ENCODE measurements at regions not wholly inside any gene's neighbourhood (a gene's known extent, or its start where the extent isn't known, plus 50 kb on each side); places are given as distances from the start of the nearest gene placed in this dataset.

DNA sequence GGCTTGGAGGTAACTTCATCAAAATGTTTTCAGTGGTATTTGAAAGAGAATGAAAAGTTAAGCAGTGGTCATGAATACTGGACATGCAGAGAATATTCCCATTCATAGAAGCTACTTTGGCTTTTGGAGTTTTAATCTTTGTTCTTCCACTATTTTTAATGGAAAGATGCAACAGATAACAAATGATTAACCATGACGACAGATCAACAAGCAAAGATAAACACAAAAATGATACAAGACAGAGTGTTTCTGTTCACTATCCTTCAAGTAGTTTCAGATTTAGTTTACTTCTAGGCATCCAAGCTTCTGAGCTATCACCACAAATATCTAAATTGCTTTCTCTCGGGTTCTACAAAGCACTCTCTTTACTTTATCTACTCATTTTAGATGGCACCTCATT, 1004.9 kb upstream of the ADGRL3 start:
- Histone ChIP-seq H3K4me1 (ENCODE audit: control insufficient read depth, extremely low read depth, insufficient read depth, low read length) (no peaks in the 10 kb centered on the region), H3K4me2 (ENCODE audit: insufficient read depth, low read length) (no peak overlapping the region), H3K27me3 (ENCODE audit: control insufficient read depth in 2 of 2, insufficient read depth in 2 of 2, low read length in 2 of 2) (no peaks in the 10 kb centered on the region), H3K4me3 (replicated peaks in 1 of 3; ENCODE audit: insufficient read depth in 1 of 3, low read depth in 1 of 3, low read length in 3 of 3) (no peak overlapping the region), H2AFZ (ENCODE audit: low read depth, low read length) (no peak overlapping the region), H3K79me2 (ENCODE audit: control insufficient read depth, insufficient read depth, low read length) (no peaks in the 10 kb centered on the region), H3K9me1 (replicated peaks; ENCODE audit: control insufficient read depth, extremely low read depth, insufficient read depth, low read length) (no peaks in the 10 kb centered on the region), H3K9ac (replicated peaks; ENCODE audit: extremely low read depth, insufficient read depth, low read length) (no peak overlapping the region), H3K36me3 (ENCODE audit: control insufficient read depth in 2 of 2, extremely low read depth in 1 of 2, insufficient read depth in 2 of 2, low read length in 2 of 2) (no peaks in the 10 kb centered on the region), H3K27ac (ENCODE audit: insufficient read depth, low read depth, low read length) (no peak overlapping the region), H4K20me1 (replicated peaks; ENCODE audit: control insufficient read depth, extremely low read depth, insufficient read depth, low read length) (no peaks in the 10 kb centered on the region), H3K9me3 (replicated peaks; ENCODE audit: control insufficient read depth, insufficient read depth, low read length) (no peaks in the 10 kb centered on the region)
- ChIA-PET CTCF (no interaction called here), POLR2A (no interaction called here)
- dilution Hi-C loops (cut with MboI; ENCODE audit: extremely low pct_ligation_motif_present, low sequenced_read_pairs): no loop called here
- TF ChIP-seq POLR2AphosphoS5 (IDR thresholded peaks at IDR 0.05; ENCODE audit: insufficient read depth, low read depth, low read length) (no peak), JUN (IDR thresholded peaks at IDR 0.05; ENCODE audit: borderline replicate concordance, insufficient read depth, insufficient read length, low read depth) (no peak), POLR2A (IDR thresholded peaks at IDR 0.05; ENCODE audit: low read depth, low read length) (no peak), GATA2 (IDR thresholded peaks at IDR 0.05; ENCODE audit: insufficient read depth, insufficient read length, low read depth, low read length) (no peak), MAX (IDR thresholded peaks at IDR 0.05; ENCODE audit: insufficient read depth, insufficient read length) (no peak), FOS (IDR thresholded peaks at IDR 0.05; ENCODE audit: borderline replicate concordance, insufficient read depth, low read length) (no peak), MYC (IDR thresholded peaks at IDR 0.05; ENCODE audit: low read depth, low read length) (no peak), EZH2 (IDR thresholded peaks at IDR 0.05; ENCODE audit: borderline replicate concordance, low read depth, low read length, severe bottlenecking) (no peak)
- DNase-seq (ENCODE audit: low read depth, low spot score) (no peak), FAIRE-seq (no peak)
- intact Hi-C loops (cut with micrococcal nuclease): no loop called here
- BruUV-seq (replicated peaks): no TSS peak

DNA sequence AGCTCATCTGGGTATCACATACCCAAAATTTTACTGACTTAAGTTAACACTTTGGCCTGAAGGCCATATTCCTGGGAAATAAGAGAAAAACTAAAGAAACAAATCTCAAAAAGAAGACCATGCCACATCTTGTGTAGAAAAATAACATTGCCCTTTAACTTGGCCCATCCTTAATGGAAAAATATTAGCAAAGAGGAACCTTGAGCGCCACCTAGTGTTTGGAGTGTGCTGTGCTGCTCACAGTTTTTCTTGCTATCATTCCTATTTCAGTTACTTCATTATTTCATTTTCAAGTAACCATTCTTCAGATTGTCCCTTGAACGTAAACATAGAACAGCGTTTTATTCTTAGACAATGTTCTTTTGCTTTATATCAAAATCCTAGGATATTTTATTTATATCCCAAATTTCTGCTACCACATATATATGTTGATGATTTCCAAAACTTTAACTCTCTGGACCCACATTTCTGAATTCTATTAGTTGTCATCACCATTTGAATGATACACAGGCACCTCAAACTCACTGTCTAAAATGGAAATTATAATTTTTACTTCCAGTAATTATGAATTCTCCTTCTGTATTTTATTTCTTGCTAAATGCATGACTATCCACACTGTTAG, 999.0 kb upstream of the ADGRL3 start:
- TF ChIP-seq MYC (IDR thresholded peaks at IDR 0.05; ENCODE audit: low read depth, low read length) (no peak), CTCF (IDR thresholded peaks at IDR 0.05; ENCODE audit: extremely low read depth in 1 of 2, insufficient read depth in 1 of 2, low read depth in 1 of 2, low read length in 2 of 2) (peak; percentile 65 to 76)
- H3K4me2 ChIP-seq (ENCODE audit: insufficient read depth, low read length): no peak overlapping the region
- dilution Hi-C loops (cut with MboI; ENCODE audit: extremely low pct_ligation_motif_present, low sequenced_read_pairs) (no loop called here), intact Hi-C loops (cut with micrococcal nuclease) (no loop called here)
- FAIRE-seq: peak; percentile 83
- H3K27me3 ChIP-seq (ENCODE audit: control insufficient read depth in 2 of 2, insufficient read depth in 2 of 2, low read length in 2 of 2): no peaks in the 10 kb centered on the region
- H3K9me1 ChIP-seq (replicated peaks; ENCODE audit: control insufficient read depth, extremely low read depth, insufficient read depth, low read length): no peaks in the 10 kb centered on the region
- no peaks in the 10 kb centered on the region for H3K79me2 ChIP-seq (ENCODE audit: control insufficient read depth, insufficient read depth, low read length)
- H2AFZ ChIP-seq (ENCODE audit: low read depth, low read length): no peak overlapping the region
- no peaks in the 10 kb centered on the region for H3K36me3 ChIP-seq (ENCODE audit: control insufficient read depth in 2 of 2, extremely low read depth in 1 of 2, insufficient read depth in 2 of 2, low read length in 2 of 2)
- no peak overlapping the region for H3K9ac ChIP-seq (replicated peaks; ENCODE audit: extremely low read depth, insufficient read depth, low read length)
- H3K4me1 ChIP-seq (ENCODE audit: control insufficient read depth, extremely low read depth, insufficient read depth, low read length): no peaks in the 10 kb centered on the region
- peak; percentile 57 for DNase-seq (ENCODE audit: low read depth, low spot score)
- no peak overlapping the region for H3K4me3 ChIP-seq (replicated peaks in 1 of 3; ENCODE audit: insufficient read depth in 1 of 3, low read depth in 1 of 3, low read length in 3 of 3)
- no peaks in the 10 kb centered on the region for H3K9me3 ChIP-seq (replicated peaks; ENCODE audit: control insufficient read depth, insufficient read depth, low read length)
- no peaks in the 10 kb centered on the region for H4K20me1 ChIP-seq (replicated peaks; ENCODE audit: control insufficient read depth, extremely low read depth, insufficient read depth, low read length)
- no TSS peak for BruUV-seq (replicated peaks)
- POLR2A ChIA-PET: no interaction called here
- H3K27ac ChIP-seq (ENCODE audit: insufficient read depth, low read depth, low read length): no peak overlapping the region
- CTCF ChIA-PET: interaction anchor here (0.5 kb wide), 1 partner anchor 8 kb away, joined by 3 read pairs; no protein-coding TSS in a partner anchor
